ENCODE measurements at regions not wholly inside any gene's neighbourhood (a gene's known extent, or its start where the extent isn't known, plus 50 kb on each side); places are given as distances from the start of the nearest gene placed in this dataset.
"Not testable (repeated sequence)": the region's sequence is repeated elsewhere in the genome, so short reads cannot be mapped to it uniquely, and the experiment has no call there.

DNA sequence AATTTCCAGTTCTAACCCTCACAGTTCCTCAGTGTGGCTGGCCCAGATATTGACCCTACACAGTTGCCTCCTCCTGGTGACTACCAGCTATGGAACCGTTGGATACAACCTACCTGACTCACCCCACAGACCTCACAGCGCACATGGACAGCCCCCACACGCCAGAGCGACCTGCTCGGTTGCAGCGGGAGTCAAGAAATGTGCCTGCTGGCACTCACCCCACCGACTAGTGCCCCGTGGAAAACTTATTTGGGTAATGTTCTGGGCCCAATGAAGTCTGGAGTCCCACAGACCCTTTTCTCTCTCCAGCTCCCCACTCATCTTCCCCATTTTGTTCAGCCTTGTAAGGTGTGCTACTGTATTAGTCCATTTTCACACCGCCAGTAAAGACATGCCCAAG lies 2770.8 kb downstream of the RPIA start:
- WGBS, 2 experiments: 73 to 78% methylated on average over 9 of the region's 9 CpGs
- not testable (repeated sequence) for H3K4me3 ChIP-seq (ENCODE audit: insufficient read depth, low read depth, low read length); H3K27me3 ChIP-seq (ENCODE audit: control insufficient read depth, insufficient read depth, low read length, poor library complexity, severe bottlenecking); H3K36me3 ChIP-seq (ENCODE audit: control insufficient read depth, insufficient read depth, low read length); H3K27ac ChIP-seq (ENCODE audit: insufficient read depth, low read depth, low read length, poor library complexity, severe bottlenecking); H3K9me3 ChIP-seq (ENCODE audit: control insufficient read depth, low read length); H3K4me1 ChIP-seq (ENCODE audit: control insufficient read depth, insufficient read depth, low read length)

DNA sequence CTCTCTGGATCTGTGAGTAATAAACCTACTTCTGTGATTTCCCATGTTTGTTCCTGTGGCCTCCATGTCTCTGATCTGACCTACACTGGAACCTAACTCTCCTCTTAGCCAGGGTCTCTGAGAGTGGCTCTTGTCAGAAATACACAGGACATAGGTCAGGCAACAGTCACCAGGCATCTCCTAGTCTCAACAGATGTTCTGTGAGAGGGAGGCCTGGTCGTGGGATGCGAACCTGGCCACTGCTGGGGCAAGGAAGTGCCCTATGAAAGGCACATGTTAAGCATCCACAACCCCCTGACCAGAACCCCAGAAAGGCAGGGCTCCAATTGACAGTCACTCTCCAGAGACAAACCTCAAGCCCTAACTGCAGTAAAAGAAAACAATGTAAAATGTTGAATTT lies 2771.5 kb downstream of the RPIA start:
- not testable (repeated sequence) for H3K4me1 ChIP-seq (ENCODE audit: control insufficient read depth, insufficient read depth, low read length); H3K9me3 ChIP-seq (ENCODE audit: control insufficient read depth, low read length); H3K27ac ChIP-seq (ENCODE audit: insufficient read depth, low read depth, low read length, poor library complexity, severe bottlenecking); H3K27me3 ChIP-seq (ENCODE audit: control insufficient read depth, insufficient read depth, low read length, poor library complexity, severe bottlenecking); H3K36me3 ChIP-seq (ENCODE audit: control insufficient read depth, insufficient read depth, low read length); H3K4me3 ChIP-seq (ENCODE audit: insufficient read depth, low read depth, low read length)
- 66 to 75% methylated on average over 2 of the region's 2 CpGs for WGBS, 2 experiments

DNA sequence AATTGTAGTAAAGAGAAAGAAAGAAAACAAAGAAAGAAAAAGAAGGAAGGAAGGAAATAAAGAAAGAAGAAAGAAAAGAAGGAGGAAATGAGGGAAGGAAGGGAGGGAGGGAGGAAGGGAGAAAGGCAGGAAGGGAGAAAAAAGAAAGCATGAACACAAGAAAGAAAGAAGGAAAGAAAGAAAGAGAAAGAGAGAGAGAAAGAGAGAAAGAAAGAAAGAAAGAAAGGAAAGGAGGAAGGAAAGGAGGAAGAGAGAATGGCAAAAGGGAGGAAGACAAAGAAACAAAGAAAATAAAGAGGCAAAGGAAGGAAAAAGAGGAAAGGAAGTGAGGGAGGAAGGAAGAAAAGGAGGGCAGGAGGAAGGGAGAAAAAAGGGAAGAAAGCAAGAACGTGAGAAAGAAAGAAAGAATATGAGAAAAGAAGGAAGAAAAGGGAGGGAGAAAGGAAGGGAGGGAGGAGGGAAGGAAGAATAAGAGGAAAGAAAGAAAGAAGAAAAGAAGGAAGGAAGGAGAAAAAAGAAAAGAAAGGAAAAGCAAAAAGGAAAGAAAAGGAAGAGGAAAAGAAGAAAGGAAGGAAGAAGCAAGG lies 2775.4 kb downstream of the RPIA start:
- not testable (repeated sequence) for H3K36me3 ChIP-seq (ENCODE audit: control insufficient read depth, insufficient read depth, low read length); H3K27ac ChIP-seq (ENCODE audit: insufficient read depth, low read depth, low read length, poor library complexity, severe bottlenecking); H3K4me3 ChIP-seq (ENCODE audit: insufficient read depth, low read depth, low read length); H3K4me1 ChIP-seq (ENCODE audit: control insufficient read depth, insufficient read depth, low read length); H3K27me3 ChIP-seq (ENCODE audit: control insufficient read depth, insufficient read depth, low read length, poor library complexity, severe bottlenecking); H3K9me3 ChIP-seq (ENCODE audit: control insufficient read depth, low read length)
- WGBS, 2 experiments: 18 to 24% methylated on average over 1 of the region's 1 CpG

DNA sequence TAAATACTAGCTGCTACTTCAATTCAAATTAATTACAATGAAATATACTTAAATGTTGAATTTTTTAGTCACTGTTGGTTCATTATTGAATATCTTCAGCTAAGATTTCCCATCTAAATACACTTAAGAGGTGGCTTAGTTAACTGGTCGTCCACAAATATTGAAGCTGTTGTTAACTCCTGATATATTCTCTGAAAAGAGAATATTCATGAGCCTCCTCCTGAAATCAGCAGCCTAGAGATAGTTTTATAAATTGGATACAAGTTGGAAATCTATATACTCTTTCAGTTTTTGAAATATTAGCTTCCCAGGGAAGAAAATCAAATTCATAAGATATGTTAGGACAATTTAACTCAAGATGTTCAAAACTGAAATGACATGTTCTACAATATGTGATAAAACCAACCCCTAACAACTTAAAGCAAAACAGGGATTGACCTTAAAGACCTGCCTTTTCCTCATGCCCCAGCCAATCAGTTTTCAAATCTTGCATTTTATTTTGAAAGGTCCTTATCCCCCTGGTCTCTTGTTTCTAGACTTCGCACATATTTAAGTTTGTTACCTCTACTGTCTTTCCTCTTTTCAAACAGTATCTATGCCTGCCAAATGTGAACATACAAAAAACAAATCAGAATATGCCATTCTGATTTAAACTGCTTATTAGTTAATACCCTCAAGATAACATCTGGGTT lies 2784.9 kb downstream of the RPIA start:
- H3K36me3 ChIP-seq (ENCODE audit: control insufficient read depth, insufficient read depth, low read length); H3K27ac ChIP-seq (ENCODE audit: insufficient read depth, low read depth, low read length, poor library complexity, severe bottlenecking); H3K4me1 ChIP-seq (ENCODE audit: control insufficient read depth, insufficient read depth, low read length); H3K9me3 ChIP-seq (ENCODE audit: control insufficient read depth, low read length); H3K4me3 ChIP-seq (ENCODE audit: insufficient read depth, low read depth, low read length): not testable (repeated sequence)
- peaks cover 43% of the 10 kb centered on the region for H3K27me3 ChIP-seq (ENCODE audit: control insufficient read depth, insufficient read depth, low read length, poor library complexity, severe bottlenecking)
- WGBS, 2 experiments: 17 to 18% methylated on average over 2 of the region's 2 CpGs

DNA sequence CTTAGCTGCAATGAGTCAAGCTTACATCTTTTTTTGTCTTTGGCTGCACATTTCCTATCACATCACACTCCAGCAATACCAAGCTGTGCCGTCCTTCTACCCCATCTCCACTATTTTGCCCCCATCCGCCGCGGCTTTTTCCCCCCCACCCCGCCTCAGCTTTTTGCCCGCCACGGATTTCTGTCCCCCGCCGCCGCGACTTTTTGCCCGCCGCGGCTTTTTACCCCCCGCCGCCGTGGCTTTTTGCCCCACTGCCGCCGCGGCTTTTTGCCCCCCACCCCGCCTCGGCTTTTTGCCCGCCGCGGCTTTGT lies 2785.4 kb downstream of the RPIA start:
- WGBS, 2 experiments: 8 to 13% methylated on average over 9 to 11 of the region's 25 CpGs
- H3K4me3 ChIP-seq (ENCODE audit: insufficient read depth, low read depth, low read length); H3K27ac ChIP-seq (ENCODE audit: insufficient read depth, low read depth, low read length, poor library complexity, severe bottlenecking); H3K9me3 ChIP-seq (ENCODE audit: control insufficient read depth, low read length); H3K4me1 ChIP-seq (ENCODE audit: control insufficient read depth, insufficient read depth, low read length); H3K36me3 ChIP-seq (ENCODE audit: control insufficient read depth, insufficient read depth, low read length): not testable (repeated sequence)
- H3K27me3 ChIP-seq (ENCODE audit: control insufficient read depth, insufficient read depth, low read length, poor library complexity, severe bottlenecking): peaks cover 43% of the 10 kb centered on the region

DNA sequence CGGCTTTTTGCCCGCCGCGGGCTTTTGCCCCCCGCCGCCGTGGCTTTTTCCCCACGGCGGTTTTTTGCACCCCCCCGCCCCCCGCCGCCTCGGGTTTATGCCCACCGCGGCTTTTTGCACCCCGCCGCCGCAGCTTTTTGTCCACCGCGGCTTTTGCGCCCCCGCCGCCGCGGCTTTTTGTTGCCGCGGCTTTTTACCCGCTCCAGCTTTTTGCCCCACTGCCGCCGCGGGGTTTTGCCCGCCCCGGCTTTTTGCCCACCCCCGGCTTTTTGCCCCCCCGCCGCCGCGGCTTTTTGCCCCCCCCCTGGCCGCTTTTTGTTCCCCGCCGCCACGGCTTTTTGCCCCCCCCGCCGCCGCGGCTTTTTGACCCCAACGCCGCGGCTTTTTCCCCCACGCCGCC lies 2785.8 kb downstream of the RPIA start:
- H3K27ac ChIP-seq (ENCODE audit: insufficient read depth, low read depth, low read length, poor library complexity, severe bottlenecking); H3K4me1 ChIP-seq (ENCODE audit: control insufficient read depth, insufficient read depth, low read length); H3K9me3 ChIP-seq (ENCODE audit: control insufficient read depth, low read length); H3K36me3 ChIP-seq (ENCODE audit: control insufficient read depth, insufficient read depth, low read length): not testable (repeated sequence)
- H3K27me3 ChIP-seq (ENCODE audit: control insufficient read depth, insufficient read depth, low read length, poor library complexity, severe bottlenecking): peaks cover 39% of the 10 kb centered on the region
- H3K4me3 ChIP-seq (ENCODE audit: insufficient read depth, low read depth, low read length): peak overlapping the region; percentile 38
- 5 to 8% methylated on average over 50 to 51 of the region's 51 CpGs for WGBS, 2 experiments

DNA sequence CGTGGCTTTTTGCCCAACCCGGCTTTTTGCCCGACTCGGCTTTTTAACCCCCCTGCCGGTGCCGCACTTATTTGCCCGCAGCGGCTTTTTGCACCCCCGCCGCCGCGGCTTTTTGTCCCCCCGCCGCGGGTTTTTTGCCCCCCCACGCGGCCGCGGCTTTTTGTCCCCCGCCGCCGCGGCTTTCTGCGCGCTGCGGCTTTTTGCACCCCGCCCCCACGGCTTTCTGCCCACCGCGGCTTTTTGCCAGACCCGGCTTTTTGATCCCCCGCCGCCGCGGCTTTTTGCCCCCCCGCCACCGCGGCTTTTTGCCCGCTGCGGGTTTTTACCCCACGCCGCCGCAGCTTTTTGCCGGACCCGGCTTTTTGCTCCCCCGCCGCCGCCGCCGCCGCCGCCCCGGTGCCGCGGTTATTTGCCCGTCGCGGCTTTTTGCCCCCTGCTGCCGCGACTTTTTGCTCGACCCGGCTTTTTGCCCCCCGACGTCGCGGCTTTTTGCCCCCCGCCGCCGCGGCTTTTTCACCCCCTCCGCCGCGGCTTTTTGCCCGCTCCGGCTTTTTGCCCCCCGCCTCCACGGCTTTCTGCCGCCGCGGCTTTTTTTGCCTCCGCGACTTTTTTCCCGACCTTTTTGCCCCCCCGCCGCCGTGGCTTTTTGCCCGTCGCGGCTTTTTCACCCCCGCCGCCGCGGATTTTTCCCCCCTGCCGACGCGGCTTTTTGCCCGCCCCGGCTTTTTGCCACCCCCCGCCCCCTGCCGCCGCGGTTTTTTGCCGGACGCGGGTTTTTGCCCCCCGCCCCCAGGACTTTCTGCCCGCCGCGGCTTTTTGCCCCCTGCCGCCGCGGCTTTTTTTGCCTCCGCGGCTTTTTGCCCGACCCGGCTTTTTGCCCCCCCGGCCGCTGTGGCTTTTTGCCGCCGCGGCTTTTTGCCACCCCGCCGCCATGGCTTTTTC lies 2786.5 kb downstream of the RPIA start:
- Histone ChIP-seq H3K36me3 (ENCODE audit: control insufficient read depth, insufficient read depth, low read length) (no peaks in the 10 kb centered on the region), H3K4me3 (ENCODE audit: insufficient read depth, low read depth, low read length) (peak overlapping the region; percentile 38), H3K9me3 (ENCODE audit: control insufficient read depth, low read length) (no peaks in the 10 kb centered on the region), H3K4me1 (ENCODE audit: control insufficient read depth, insufficient read depth, low read length) (no peaks in the 10 kb centered on the region), H3K27ac (ENCODE audit: insufficient read depth, low read depth, low read length, poor library complexity, severe bottlenecking) (no peak overlapping the region), H3K27me3 (ENCODE audit: control insufficient read depth, insufficient read depth, low read length, poor library complexity, severe bottlenecking) (peaks cover 38% of the 10 kb centered on the region)
- 7% methylated on average over 123 of the region's 123 CpGs for WGBS, 2 experiments

DNA sequence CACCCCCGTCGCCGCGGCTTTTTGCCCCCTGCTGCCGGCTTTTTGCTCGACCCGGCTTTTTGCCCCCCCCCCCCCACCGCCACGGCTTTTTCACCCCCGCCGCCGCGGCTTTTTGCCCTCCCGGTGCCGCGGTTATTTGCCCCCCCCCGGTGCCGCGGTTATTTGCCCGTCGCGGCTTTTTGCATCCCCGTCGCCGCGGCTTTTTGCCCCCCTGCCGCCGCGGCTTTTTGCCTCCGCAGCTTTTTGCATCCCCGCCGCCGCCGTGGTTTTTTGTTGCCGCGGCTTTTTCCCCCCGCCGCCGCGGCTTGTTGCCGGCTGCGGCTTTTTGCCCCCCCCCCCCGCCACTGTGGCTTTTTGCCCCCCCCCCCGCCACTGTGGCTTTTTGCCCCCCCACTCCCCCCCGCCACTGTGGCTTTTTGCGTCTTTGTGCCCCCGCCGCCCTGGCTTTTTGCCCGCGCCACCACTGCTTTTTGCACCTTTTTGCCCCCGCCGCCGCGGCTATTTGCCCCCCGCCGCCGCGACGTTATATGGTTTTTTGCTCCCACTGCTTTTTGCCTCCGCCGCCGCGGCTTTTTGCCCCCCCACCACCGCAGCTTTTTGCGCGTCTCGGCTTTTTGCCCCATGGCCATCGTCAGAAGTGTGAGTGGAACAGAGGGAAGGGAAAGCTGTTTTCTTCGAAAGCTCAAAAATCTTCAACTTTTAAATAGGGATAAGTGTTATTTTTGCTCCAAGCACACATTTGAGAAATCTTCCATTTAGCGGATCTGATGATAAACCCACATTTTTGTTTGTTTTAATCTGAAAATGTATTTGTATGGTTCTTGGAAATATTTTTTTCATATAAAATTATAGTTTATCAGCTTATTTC lies 2787.6 kb downstream of the RPIA start:
- not testable (repeated sequence) for H3K36me3 ChIP-seq (ENCODE audit: control insufficient read depth, insufficient read depth, low read length); H3K4me1 ChIP-seq (ENCODE audit: control insufficient read depth, insufficient read depth, low read length); H3K27ac ChIP-seq (ENCODE audit: insufficient read depth, low read depth, low read length, poor library complexity, severe bottlenecking); H3K9me3 ChIP-seq (ENCODE audit: control insufficient read depth, low read length)
- 8% methylated on average over 57 to 63 of the region's 70 CpGs for WGBS, 2 experiments
- H3K4me3 ChIP-seq (ENCODE audit: insufficient read depth, low read depth, low read length): peak overlapping the region; percentile 38
- H3K27me3 ChIP-seq (ENCODE audit: control insufficient read depth, insufficient read depth, low read length, poor library complexity, severe bottlenecking): peaks cover 38% of the 10 kb centered on the region

DNA sequence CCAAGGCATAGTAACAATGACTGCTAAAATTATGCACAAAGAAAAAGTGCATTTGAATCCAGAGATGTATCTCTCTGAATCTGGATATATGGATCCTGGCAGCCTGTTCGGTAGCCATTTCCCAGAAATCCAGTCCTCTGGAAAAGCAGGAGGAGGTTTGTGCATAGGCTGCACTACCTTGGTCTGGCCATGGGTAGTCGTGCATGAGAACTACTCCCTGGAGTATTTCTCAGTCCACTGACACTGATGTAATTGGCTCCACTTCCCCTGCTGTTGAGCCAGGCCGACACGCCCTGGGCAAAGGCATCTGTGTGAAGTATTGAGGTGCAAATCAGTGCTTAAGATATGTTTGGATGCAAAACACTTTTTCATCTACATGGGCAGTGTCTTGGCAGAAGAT lies 2793.8 kb downstream of the RPIA start:
- H3K27ac ChIP-seq (ENCODE audit: insufficient read depth, low read depth, low read length, poor library complexity, severe bottlenecking); H3K36me3 ChIP-seq (ENCODE audit: control insufficient read depth, insufficient read depth, low read length); H3K27me3 ChIP-seq (ENCODE audit: control insufficient read depth, insufficient read depth, low read length, poor library complexity, severe bottlenecking); H3K9me3 ChIP-seq (ENCODE audit: control insufficient read depth, low read length); H3K4me1 ChIP-seq (ENCODE audit: control insufficient read depth, insufficient read depth, low read length); H3K4me3 ChIP-seq (ENCODE audit: insufficient read depth, low read depth, low read length): not testable (repeated sequence)
- 11 to 18% methylated on average over 1 of the region's 4 CpGs for WGBS, 2 experiments

Measured in ectodermal cell (in vitro differentiated cells).